Mesendoderm (in vitro differentiated cells): ENCODE measurements at regions not wholly inside any gene's neighbourhood (a gene's known extent, or its start where the extent isn't known, plus 50 kb on each side); places are given as distances from the start of the nearest gene placed in this dataset.

Experiments
- DNase-seq: peaks from one replicate; pipeline ENCODE4 v3.0.0; 2013
- H2AK5ac ChIP-seq: 2 replicates; pipeline ENCODE4 v1.6.1; 2013; ENCODE audit warnings: low read length, inconsistent platforms
- H2BK120ac ChIP-seq: 2 replicates; pipeline ENCODE4 v1.6.1; 2013; ENCODE audit warnings: low read depth, mild to moderate bottlenecking, low read length, moderate library complexity, mixed read lengths
- H2BK15ac ChIP-seq: replicated peaks from 2 replicates; pipeline ENCODE4 v1.6.1; 2013; ENCODE audit warnings: low read depth, mild to moderate bottlenecking, moderate library complexity
- H2BK5ac ChIP-seq: 2 replicates; pipeline ENCODE4 v1.6.1; 2013; ENCODE audit warnings: low read length, inconsistent platforms
- H3K18ac ChIP-seq: 2 replicates; pipeline ENCODE4 v1.6.1; 2013; ENCODE audit warnings: mild to moderate bottlenecking, low read length, mixed read lengths
- H3K23ac ChIP-seq: one replicate; pipeline ENCODE4 v1.6.1; 2013; ENCODE audit warnings: low read length
- H3K27ac ChIP-seq: 2 replicates; pipeline ENCODE4 v1.5.1; 2013; ENCODE audit warnings: low read depth, mild to moderate bottlenecking, inconsistent platforms, low read length, moderate library complexity
- H3K27me3 ChIP-seq: 2 replicates; pipeline ENCODE4 v1.6.1; 2013; ENCODE audit warnings: low read length, control low read depth, mild to moderate bottlenecking, inconsistent platforms; ENCODE audit not compliant: insufficient read depth, poor library complexity
- H3K36me3 ChIP-seq: 2 replicates; pipeline ENCODE4 v1.6.1; 2013; ENCODE audit warnings: low read length, inconsistent platforms; ENCODE audit not compliant: control insufficient read depth, insufficient read depth
- H3K4ac ChIP-seq: one replicate; pipeline ENCODE4 v1.6.1; 2013; ENCODE audit warnings: low read depth, mild to moderate bottlenecking, low read length, moderate library complexity
- H3K4me1 ChIP-seq: 2 replicates; pipeline ENCODE4 v1.6.1; 2013; ENCODE audit warnings: low read depth, low read length, inconsistent platforms; ENCODE audit not compliant: control insufficient read depth
- H3K4me2 ChIP-seq: 2 replicates; pipeline ENCODE4 v1.6.1; 2013; ENCODE audit warnings: low read length
- H3K4me3 ChIP-seq: 2 replicates; pipeline ENCODE4 v1.5.1; 2013; ENCODE audit warnings: mild to moderate bottlenecking, low read length
- H3K56ac ChIP-seq: one replicate; pipeline ENCODE4 v1.6.1; 2013; ENCODE audit warnings: low read length
- H3K79me1 ChIP-seq: 2 replicates; pipeline ENCODE4 v1.6.1; 2013; ENCODE audit warnings: low read length, inconsistent platforms
- H3K79me2 ChIP-seq: 2 replicates; pipeline ENCODE4 v1.6.1; 2013; ENCODE audit warnings: mild to moderate bottlenecking, low read length; ENCODE audit not compliant: control insufficient read depth, insufficient read depth
- H3K9ac ChIP-seq: 2 replicates; pipeline ENCODE4 v1.6.1; 2013; ENCODE audit warnings: low read length, inconsistent platforms
- H4K5ac ChIP-seq: one replicate; pipeline ENCODE4 v1.6.1; 2013; ENCODE audit warnings: low read length
- H4K8ac ChIP-seq: one replicate; pipeline ENCODE4 v1.6.1; 2013; ENCODE audit warnings: low read depth, mild to moderate bottlenecking, control low read depth, low read length, moderate library complexity
- WGBS: extraction: QIAGEN DNeasy Blood & Tissue Kit; methylation state at CpG from one replicate; pipeline ENCODE4 v1.1.7; 2013; ENCODE audit warnings: low lambda C conversion rate, missing lambda C conversion rate; ENCODE audit not compliant: insufficient coverage; ENCODE audit errors: extremely low coverage; 5-methylcytosine and 5-hydroxymethylcytosine counted together

- Histone ChIP-seq H2AK5ac (no peak overlapping the region), H2BK15ac (no peak overlapping the region), H3K4me3 (no peak overlapping the region), H2BK120ac (no peak overlapping the region), H4K5ac (no peak overlapping the region), H3K56ac (no peak overlapping the region), H3K79me2 (no peaks in the 10 kb centered on the region), H3K4me1 (no peaks in the 10 kb centered on the region), H3K9ac (no peak overlapping the region), H3K79me1 (no peaks in the 10 kb centered on the region), H3K27me3 (no peaks in the 10 kb centered on the region), H3K36me3 (no peaks in the 10 kb centered on the region), H3K4me2 (no peak overlapping the region), H3K18ac (no peak overlapping the region), H2BK5ac (no peak overlapping the region), H3K23ac (no peak overlapping the region), H3K27ac (no peak overlapping the region), H4K8ac (no peak overlapping the region), H3K4ac (no peak overlapping the region)
- no CpG with 5 or more reads among the region's 4 CpGs for WGBS
- DNase-seq, result no peak
These were observed 89.8 kb upstream of the ELL2 start for GRCh38 chr5:96051401-96051830.

GRCh38 chr5:96050273-96050880, 88.7 kb upstream of the ELL2 start:
- Histone ChIP-seq H3K4me2 (no peak overlapping the region), H3K79me1 (no peaks in the 10 kb centered on the region), H3K27ac (no peak overlapping the region), H3K4ac (no peak overlapping the region), H3K18ac (no peak overlapping the region), H3K23ac (no peak overlapping the region), H3K9ac (no peak overlapping the region), H3K4me3 (no peak overlapping the region), H2BK5ac (no peak overlapping the region), H3K4me1 (no peaks in the 10 kb centered on the region), H3K56ac (no peak overlapping the region), H4K8ac (no peak overlapping the region), H4K5ac (no peak overlapping the region), H2AK5ac (no peak overlapping the region), H2BK120ac (no peak overlapping the region), H2BK15ac (no peak overlapping the region), H3K27me3 (no peaks in the 10 kb centered on the region), H3K79me2 (no peaks in the 10 kb centered on the region), H3K36me3 (no peaks in the 10 kb centered on the region)
- DNase-seq, result no peak
- WGBS, result 100% methylated on average over 1 of the region's 7 CpGs

- Histone ChIP-seq H3K27me3 (no peaks in the 10 kb centered on the region), H3K4me2 (no peak overlapping the region), H4K5ac (no peak overlapping the region)
These were observed 88.0 kb upstream of the ELL2 start for GRCh38 chr5:96049398-96050272.

GRCh38 chr5:96048763-96049162, 87.1 kb upstream of the ELL2 start:
- Histone ChIP-seq H3K23ac (no peak overlapping the region), H3K4me3 (no peak overlapping the region), H4K5ac (no peak overlapping the region), H3K27ac (no peak overlapping the region), H3K4me1 (no peaks in the 10 kb centered on the region), H2AK5ac (no peak overlapping the region), H3K56ac (no peak overlapping the region), H3K27me3 (no peaks in the 10 kb centered on the region), H3K9ac (no peak overlapping the region), H3K79me1 (no peaks in the 10 kb centered on the region), H3K4ac (no peak overlapping the region), H2BK5ac (no peak overlapping the region), H2BK15ac (no peak overlapping the region), H3K79me2 (no peaks in the 10 kb centered on the region), H4K8ac (no peak overlapping the region), H3K36me3 (no peaks in the 10 kb centered on the region), H2BK120ac (no peak overlapping the region), H3K4me2 (no peak overlapping the region), H3K18ac (no peak overlapping the region)
- WGBS, result no CpG with 5 or more reads among the region's 6 CpGs
- DNase-seq, result peak; percentile 52

More at GRCh38 chr5:96049398-96050272, 88.0 kb upstream of the ELL2 start:
- H4K8ac ChIP-seq, result no peak overlapping the region
- H3K23ac ChIP-seq, result no peak overlapping the region
- H2BK120ac ChIP-seq, result no peak overlapping the region
- no peaks in the 10 kb centered on the region for H3K79me1 ChIP-seq
- no peak overlapping the region for H2BK15ac ChIP-seq
- H2AK5ac ChIP-seq, result no peak overlapping the region
- WGBS, result no CpG with 5 or more reads among the region's 3 CpGs
- DNase-seq, result peak; percentile 43
- no peak overlapping the region for H3K9ac ChIP-seq
- no peak overlapping the region for H3K27ac ChIP-seq
- no peak overlapping the region for H2BK5ac ChIP-seq
- no peaks in the 10 kb centered on the region for H3K79me2 ChIP-seq
- no peak overlapping the region for H3K18ac ChIP-seq
- H3K4me1 ChIP-seq, result no peaks in the 10 kb centered on the region
- no peaks in the 10 kb centered on the region for H3K36me3 ChIP-seq
- H3K4me3 ChIP-seq, result no peak overlapping the region
- H3K4ac ChIP-seq, result no peak overlapping the region
- peak overlapping the region; percentile 27 for H3K56ac ChIP-seq

- Histone ChIP-seq H3K79me2 (no peaks in the 10 kb centered on the region), H2AK5ac (no peak overlapping the region), H2BK5ac (no peak overlapping the region), H3K23ac (no peak overlapping the region), H2BK120ac (no peak overlapping the region), H3K56ac (no peak overlapping the region), H3K9ac (no peak overlapping the region), H3K4me3 (no peak overlapping the region), H3K27me3 (no peaks in the 10 kb centered on the region), H4K5ac (no peak overlapping the region), H3K18ac (no peak overlapping the region), H3K4me2 (no peak overlapping the region), H2BK15ac (no peak overlapping the region), H4K8ac (no peak overlapping the region), H3K4ac (no peak overlapping the region), H3K79me1 (no peaks in the 10 kb centered on the region), H3K27ac (no peak overlapping the region), H3K36me3 (no peaks in the 10 kb centered on the region), H3K4me1 (no peaks in the 10 kb centered on the region)
- no CpG with 5 or more reads among the region's 5 CpGs for WGBS
- no peak for DNase-seq
These were observed 84.2 kb upstream of the ELL2 start for GRCh38 chr5:96045888-96046287.
